ENCODE measurements at regions not wholly inside any gene's neighbourhood (a gene's known extent, or its start where the extent isn't known, plus 50 kb on each side); places are given as distances from the start of the nearest gene placed in this dataset.
A peak's percentile ranks its signal among the peaks of the same experiment; 100 is the strongest.

- peak; percentile 65 for DNase-seq
- 45 to 57% methylated on average over 13 of the region's 13 CpGs for WGBS, 2 donors
- Histone ChIP-seq H3K9me3 (no peaks in the 10 kb centered on the region), H3K4me1 (peaks cover 11% of the 10 kb centered on the region), H3K36me3 (ENCODE audit: low read depth, missing control alignments) (no peaks in the 10 kb centered on the region), H3K4me3 (no peak overlapping the region), H3K27me3 (no peaks in the 10 kb centered on the region), H3K27ac (peak overlapping the region in 1 of 2 donors; percentile 21)
- TF ChIP-seq, protein P1, sequence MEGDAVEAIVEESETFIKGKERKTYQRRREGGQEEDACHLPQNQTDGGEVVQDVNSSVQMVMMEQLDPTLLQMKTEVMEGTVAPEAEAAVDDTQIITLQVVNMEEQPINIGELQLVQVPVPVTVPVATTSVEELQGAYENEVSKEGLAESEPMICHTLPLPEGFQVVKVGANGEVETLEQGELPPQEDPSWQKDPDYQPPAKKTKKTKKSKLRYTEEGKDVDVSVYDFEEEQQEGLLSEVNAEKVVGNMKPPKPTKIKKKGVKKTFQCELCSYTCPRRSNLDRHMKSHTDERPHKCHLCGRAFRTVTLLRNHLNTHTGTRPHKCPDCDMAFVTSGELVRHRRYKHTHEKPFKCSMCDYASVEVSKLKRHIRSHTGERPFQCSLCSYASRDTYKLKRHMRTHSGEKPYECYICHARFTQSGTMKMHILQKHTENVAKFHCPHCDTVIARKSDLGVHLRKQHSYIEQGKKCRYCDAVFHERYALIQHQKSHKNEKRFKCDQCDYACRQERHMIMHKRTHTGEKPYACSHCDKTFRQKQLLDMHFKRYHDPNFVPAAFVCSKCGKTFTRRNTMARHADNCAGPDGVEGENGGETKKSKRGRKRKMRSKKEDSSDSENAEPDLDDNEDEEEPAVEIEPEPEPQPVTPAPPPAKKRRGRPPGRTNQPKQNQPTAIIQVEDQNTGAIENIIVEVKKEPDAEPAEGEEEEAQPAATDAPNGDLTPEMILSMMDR (IDR thresholded peaks at IDR 0.05), result no peak
- TF ChIP-seq POLR2A (IDR thresholded peaks at IDR 0.05), result no peak
- intact Hi-C loops (cut with DNase I; ENCODE audit: low total_unique reads), result no loop called here
Observed at GRCh38 chr4:62548108-62548524, 1348.0 kb downstream of the ADGRL3 start.

- intact Hi-C loops (cut with DNase I; ENCODE audit: low total_unique reads), result no loop called here
- TF ChIP-seq POLR2A (IDR thresholded peaks at IDR 0.05), result no peak
- TF ChIP-seq, protein P1 (IDR thresholded peaks at IDR 0.05), result no peak
- Histone ChIP-seq H3K9me3 (no peaks in the 10 kb centered on the region), H3K4me3 (no peak overlapping the region), H3K4me1 (peaks cover 8% of the 10 kb centered on the region), H3K36me3 (ENCODE audit: low read depth, missing control alignments) (no peaks in the 10 kb centered on the region), H3K27me3 (no peaks in the 10 kb centered on the region), H3K27ac (no peak overlapping the region)
- DNase-seq, result no peak
- WGBS, 2 donors, result 80 to 87% methylated on average over 3 of the region's 3 CpGs
Observed at GRCh38 chr4:62544428-62544827, 1344.3 kb downstream of the ADGRL3 start.

- intact Hi-C loops (cut with DNase I; ENCODE audit: low total_unique reads), result no loop called here
- H3K27ac ChIP-seq, result no peak overlapping the region
- WGBS, 2 donors, result 93 to 94% methylated on average over 2 of the region's 2 CpGs
- H3K36me3 ChIP-seq (ENCODE audit: low read depth, missing control alignments), result no peaks in the 10 kb centered on the region
- H3K9me3 ChIP-seq, result no peaks in the 10 kb centered on the region
- H3K4me3 ChIP-seq, result no peak overlapping the region
- H3K4me1 ChIP-seq, result no peaks in the 10 kb centered on the region
- no peaks in the 10 kb centered on the region for H3K27me3 ChIP-seq
- TF ChIP-seq, protein P1 (IDR thresholded peaks at IDR 0.05), result no peak
- no peak for TF ChIP-seq POLR2A (IDR thresholded peaks at IDR 0.05)
- DNase-seq, result no peak
Observed at GRCh38 chr4:62543002-62543401, 1342.9 kb downstream of the ADGRL3 start.

DNA sequence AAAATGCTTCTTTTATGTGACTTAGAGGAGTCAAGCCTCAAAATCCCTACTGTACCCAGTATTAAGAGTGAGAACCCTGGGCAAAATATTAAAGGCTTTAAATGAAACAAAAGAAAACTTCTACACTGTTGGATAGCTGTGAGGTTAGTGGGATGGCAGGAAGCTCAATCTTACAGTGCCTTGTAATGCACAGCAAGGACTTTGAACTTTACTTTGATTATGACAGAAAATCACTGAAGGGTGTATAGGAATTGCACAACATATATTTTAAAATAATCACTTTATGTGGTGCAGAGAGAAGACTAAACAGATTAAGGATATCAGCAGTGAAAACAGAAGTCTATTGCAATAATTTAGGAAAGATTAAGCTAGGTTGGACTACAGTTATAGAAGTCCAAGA lies 1333.4 kb downstream of the ADGRL3 start:
- Histone ChIP-seq H3K4me1 (no peaks in the 10 kb centered on the region), H3K27me3 (no peaks in the 10 kb centered on the region), H3K9me3 (no peaks in the 10 kb centered on the region), H3K4me3 (no peak overlapping the region), H3K36me3 (ENCODE audit: low read depth, missing control alignments) (no peaks in the 10 kb centered on the region), H3K27ac (no peak overlapping the region)
- DNase-seq, result no peak
- TF ChIP-seq, protein P1 (IDR thresholded peaks at IDR 0.05), result no peak
- TF ChIP-seq POLR2A (IDR thresholded peaks at IDR 0.05), result no peak
- intact Hi-C loops (cut with DNase I; ENCODE audit: low total_unique reads), result no loop called here

- no peaks in the 10 kb centered on the region for H3K9me3 ChIP-seq
- TF ChIP-seq, protein P1 (IDR thresholded peaks at IDR 0.05), result no peak
- no peak for TF ChIP-seq POLR2A (IDR thresholded peaks at IDR 0.05)
- H3K36me3 ChIP-seq (ENCODE audit: low read depth, missing control alignments), result no peaks in the 10 kb centered on the region
- no peaks in the 10 kb centered on the region for H3K27me3 ChIP-seq
- intact Hi-C loops (cut with DNase I; ENCODE audit: low total_unique reads), result no loop called here
- H3K27ac ChIP-seq, result no peak overlapping the region
- H3K4me3 ChIP-seq, result no peak overlapping the region
- DNase-seq, result no peak
- no peaks in the 10 kb centered on the region for H3K4me1 ChIP-seq
- 88 to 93% methylated on average over 1 of the region's 1 CpG for WGBS, 2 donors
Observed at GRCh38 chr4:62531731-62532130, 1331.6 kb downstream of the ADGRL3 start.

Data from testis (tissue), 2 donors.